H1 (cell line): ENCODE measurements at regions not wholly inside any gene's neighbourhood (a gene's known extent, or its start where the extent isn't known, plus 50 kb on each side); places are given as distances from the start of the nearest gene placed in this dataset.

ENCODE experiments used
- CTCF ChIA-PET: fragments of 300-600 bp; sonication (Branson Sonifier 250); formaldehyde crosslinking; loops from one replicate; lab custom pipeline; 2021; ENCODE audit not compliant: partially characterized antibody; lab: Charles Lee
- POLR2A ChIA-PET: fragments of 300-600 bp; sonication (Branson Sonifier 250); formaldehyde crosslinking; loops from one replicate; lab custom pipeline; 2021; ENCODE audit warnings: inconsistent platforms; ENCODE audit not compliant: partially characterized antibody; lab: Charles Lee
- DNase-seq, 2 experiments: peaks; one replicate each; pipeline versions ENCODE4 v3.0.0 to v3.0.0-alpha.2; 2010 to 2022; ENCODE audit warnings: low spot score in 2 of 2, low read depth in 1 of 2, mixed read lengths in 1 of 2
- FAIRE-seq: peaks from 2 replicates; lab custom pipeline; 2011; peaks lifted over from hg19 to GRCh38; lab: Jason Lieb, UNC
- H2AFZ ChIP-seq: 2 replicates; pipeline ENCODE4 v1.8.1; 2012; ENCODE audit warnings: low read length, inconsistent platforms
- H2AK5ac ChIP-seq: 2 replicates; pipeline ENCODE4 v1.6.1; 2013; ENCODE audit warnings: low read depth, low read length
- H2BK120ac ChIP-seq: replicated peaks from 2 replicates; pipeline ENCODE3; 2013; ENCODE audit warnings: low read depth, low read length, inconsistent platforms
- H2BK12ac ChIP-seq: 2 replicates; pipeline ENCODE4 v1.6.1; 2013; ENCODE audit warnings: low read depth, low read length
- H2BK15ac ChIP-seq: 2 replicates; pipeline ENCODE4 v1.6.1; 2013; ENCODE audit warnings: low read length
- H2BK20ac ChIP-seq: 2 replicates; pipeline ENCODE4 v1.6.1; 2013; ENCODE audit warnings: low read length
- H2BK5ac ChIP-seq: 2 replicates; pipeline ENCODE4 v1.6.1; 2013; ENCODE audit warnings: low read depth, low read length
- H3K14ac ChIP-seq: 2 replicates; pipeline ENCODE4 v1.6.1; 2013; ENCODE audit warnings: inconsistent platforms; ENCODE audit not compliant: insufficient read length
- H3K18ac ChIP-seq: 2 replicates; pipeline ENCODE4 v1.6.1; 2013; ENCODE audit warnings: low read length; ENCODE audit errors: extremely low read depth
- H3K23ac ChIP-seq: 2 replicates; pipeline ENCODE4 v1.6.1; 2013; ENCODE audit warnings: inconsistent platforms; ENCODE audit not compliant: insufficient read length
- H3K23me2 ChIP-seq: 2 replicates; pipeline ENCODE4 v1.6.1; 2013; ENCODE audit warnings: low read depth, low read length
- H3K27ac ChIP-seq: 2 replicates; pipeline ENCODE4 v1.6.1; 2011; ENCODE audit warnings: low read depth, low read length, inconsistent platforms
- H3K27me3 ChIP-seq, 4 experiments: replicated peaks in 1 of 4; 1 replicate in 1 of 4; 2 replicates in 3 of 4; pipeline versions ENCODE4 v1.6.1 to v1.8.1; 2011 to 2013; ENCODE audit warnings: low read length in 3 of 4, mild to moderate bottlenecking in 3 of 4, inconsistent platforms in 2 of 4, mixed read lengths in 2 of 4, moderate library complexity in 1 of 4; ENCODE audit not compliant: control insufficient read depth in 3 of 4, insufficient read depth in 3 of 4; ENCODE audit errors: extremely low read depth in 1 of 4
- H3K36me3 ChIP-seq, 4 experiments: 2 replicates each; pipeline versions ENCODE4 v1.6.1 to v1.8.1; 2011 to 2013; ENCODE audit warnings: mild to moderate bottlenecking in 4 of 4, low read length in 3 of 4, moderate library complexity in 2 of 4, control low read depth in 1 of 4, inconsistent platforms in 1 of 4; ENCODE audit not compliant: insufficient read depth in 4 of 4, control insufficient read depth in 2 of 4
- H3K4ac ChIP-seq: replicated peaks from 2 replicates; pipeline ENCODE3; 2013; ENCODE audit warnings: low read length, low read depth, mixed read lengths, inconsistent platforms; ENCODE audit not compliant: insufficient read length
- H3K4me1 ChIP-seq, 4 experiments: replicated peaks in 1 of 4; 1 replicate in 1 of 4; 2 replicates in 3 of 4; pipeline versions ENCODE4 v1.6.1 to v1.8.1; 2011 to 2013; ENCODE audit warnings: low read length in 3 of 4, inconsistent platforms in 2 of 4, mixed read lengths in 1 of 4; ENCODE audit not compliant: insufficient read depth in 4 of 4, control insufficient read depth in 3 of 4
- H3K4me2 ChIP-seq, 2 experiments: 2 replicates each; pipeline versions ENCODE4 v1.6.1 to v1.8.1; 2011 to 2013; ENCODE audit warnings: low read depth in 2 of 2, low read length in 2 of 2, control low read depth in 1 of 2, inconsistent platforms in 1 of 2, mild to moderate bottlenecking in 1 of 2; ENCODE audit not compliant: insufficient read depth in 1 of 2
- H3K4me3 ChIP-seq, 4 experiments: fragments of 200-600, 300-600 bp in 1 of 4; sonication (generic), shearing (Covaris generic), sonication (Bioruptor Twin) in 1 of 4; 2 replicates each; pipeline versions ENCODE4 v1.5.1 to v1.8.1; 2011 to 2016; ENCODE audit warnings: low read length in 4 of 4, low read depth in 3 of 4, control low read depth in 2 of 4, inconsistent platforms in 2 of 4, mild to moderate bottlenecking in 2 of 4, mixed read lengths in 1 of 4, moderate library complexity in 1 of 4; ENCODE audit not compliant: insufficient read depth in 2 of 4; ENCODE audit errors: extremely low read depth in 1 of 4
- H3K56ac ChIP-seq: replicated peaks from 2 replicates; pipeline ENCODE3; 2013; ENCODE audit warnings: low read depth, mild to moderate bottlenecking, mixed read lengths, low read length, inconsistent platforms; ENCODE audit not compliant: insufficient read length
- H3K79me1 ChIP-seq: 2 replicates; pipeline ENCODE4 v1.6.1; 2013; ENCODE audit warnings: low read depth, low read length, control low read depth
- H3K79me2 ChIP-seq, 2 experiments: 2 replicates each; pipeline versions ENCODE4 v1.6.1 to v1.8.1; 2012 to 2013; ENCODE audit warnings: low read length in 2 of 2, mild to moderate bottlenecking in 2 of 2, inconsistent platforms in 1 of 2; ENCODE audit not compliant: insufficient read depth in 2 of 2, control insufficient read depth in 1 of 2
- H3K9ac ChIP-seq, 4 experiments: replicated peaks in 1 of 4; 1 replicate in 1 of 4; 2 replicates in 3 of 4; pipeline versions ENCODE4 v1.6.1 to v1.8.1; 2011 to 2013; ENCODE audit warnings: low read depth in 3 of 4, low read length in 3 of 4, control low read depth in 2 of 4, mild to moderate bottlenecking in 2 of 4, moderate library complexity in 2 of 4, inconsistent platforms in 1 of 4; ENCODE audit errors: extremely low read depth in 1 of 4
- H3K9me3 ChIP-seq, 2 experiments: 2 replicates each; pipeline versions ENCODE4 v1.6.1 to v1.8.1; 2012 to 2013; ENCODE audit warnings: mild to moderate bottlenecking in 2 of 2, moderate library complexity in 2 of 2, control low read depth in 1 of 2, inconsistent platforms in 1 of 2, low read depth in 1 of 2, low read length in 1 of 2, mixed read lengths in 1 of 2; ENCODE audit not compliant: insufficient read depth in 2 of 2
- H4K20me1 ChIP-seq, 2 experiments: replicated peaks in 1 of 2; 2 replicates each; pipeline versions ENCODE3 to v1.8.1; 2011 to 2013; ENCODE audit warnings: inconsistent platforms in 2 of 2, low read length in 2 of 2, mild to moderate bottlenecking in 1 of 2; ENCODE audit not compliant: insufficient read depth in 2 of 2, control insufficient read depth in 1 of 2
- H4K5ac ChIP-seq: 2 replicates; pipeline ENCODE4 v1.6.1; 2013; ENCODE audit warnings: low read length, low read depth, mixed read lengths, inconsistent platforms; ENCODE audit not compliant: insufficient read length
- H4K8ac ChIP-seq: 2 replicates; pipeline ENCODE4 v1.8.0; 2013; ENCODE audit warnings: mild to moderate bottlenecking, moderate library complexity, low read length, inconsistent platforms; ENCODE audit not compliant: insufficient read depth; ENCODE audit errors: extremely low read depth
- H4K91ac ChIP-seq: replicated peaks from 2 replicates; pipeline ENCODE3; 2013; ENCODE audit warnings: low read length, mixed read lengths, inconsistent platforms; ENCODE audit not compliant: insufficient read length
- CEBPB ChIP-seq: IDR thresholded peaks from 2 replicates; pipeline ENCODE4 v1.6.1; 2012; ENCODE audit warnings: low read depth, low read length
- CHD1 ChIP-seq: IDR thresholded peaks from 2 replicates; pipeline ENCODE4 v1.6.1; 2012; ENCODE audit warnings: low read depth, low read length, improper control_type of control experiment
- CTCF ChIP-seq, 3 experiments: IDR thresholded peaks; 1 replicate in 2 of 3; 2 replicates in 1 of 3; pipeline versions ENCODE4 v1.5.1 to v1.6.1; 2011; ENCODE audit warnings: low read length in 3 of 3, mild to moderate bottlenecking in 3 of 3, inconsistent platforms in 2 of 3, low read depth in 1 of 3, moderate library complexity in 1 of 3; ENCODE audit not compliant: insufficient read depth in 1 of 3; ENCODE audit errors: control extremely low read depth in 1 of 3
- POLR2A ChIP-seq, 2 experiments: IDR thresholded peaks; 1 replicate in 1 of 2; 2 replicates in 1 of 2; pipeline ENCODE4 v1.6.1; 2011; ENCODE audit warnings: low read depth in 2 of 2, low read length in 2 of 2, mild to moderate bottlenecking in 2 of 2; ENCODE audit errors: control extremely low read depth in 1 of 2
- POLR2AphosphoS5 ChIP-seq: IDR thresholded peaks from 2 replicates; pipeline ENCODE4 v1.6.1; 2011; ENCODE audit warnings: low read depth, low read length
- TAF1 ChIP-seq: IDR thresholded peaks from 2 replicates; pipeline ENCODE4 v1.6.1; 2011; ENCODE audit warnings: mild to moderate bottlenecking, low read depth, low read length
- WGBS, 2 experiments: shearing (Covaris generic) in 1 of 2; methylation state at CpG; one replicate each; pipeline versions ENCODE4 v1.1.6 to v1.1.7; 2013 to 2015; ENCODE audit warnings: low lambda C conversion rate in 2 of 2, mixed read lengths in 2 of 2, inconsistent platforms in 1 of 2, low coverage in 1 of 2, missing lambda C conversion rate in 1 of 2; ENCODE audit not compliant: insufficient replicate concordance in 2 of 2, insufficient coverage in 1 of 2, insufficient read length in 1 of 2; ENCODE audit errors: extremely low coverage in 1 of 2, missing lambda C conversion rate in 1 of 2; 5-methylcytosine and 5-hydroxymethylcytosine counted together

GRCh38 chr6:27806981-27807440, 105.2 kb downstream of the OR2B2 start:
- Histone ChIP-seq H3K14ac (peak overlapping the region; percentile 70), H2BK5ac (peak overlapping the region; percentile 95), H3K79me1 (no peaks in the 10 kb centered on the region), H2BK20ac (no peak overlapping the region), H2AFZ (no peak overlapping the region), H3K9me3 (no peaks in the 10 kb centered on the region), H3K9ac (peak overlapping the region; percentile 58 to 96 (median 88)), H3K4me1 (peaks cover 0 to 5% (median 2%) of the 10 kb centered on the region in 4 experiments; a peak in 3 of 7 replicates), H3K4me2 (peak overlapping the region; percentile 87 to 99), H4K5ac (peak overlapping the region; percentile 78), H2BK15ac (peak overlapping the region; percentile 12; the same call in 1 of the 2 replicates), H2BK120ac (peak overlapping the region; percentile 12), H3K23ac (no peak overlapping the region), H2AK5ac (0 out of 2 replicates have a peak overlapping the region, but pooled peaks have one; percentile 54), H4K8ac (peak overlapping the region; percentile 68; the same call in 1 of the 2 replicates), H4K91ac (peak overlapping the region; percentile 22), H3K36me3 (no peaks in the 10 kb centered on the region), H3K79me2 (peaks cover 0 to 6% of the 10 kb centered on the region in 2 experiments; a peak in 1 of 4 replicates), H4K20me1 (no peaks in the 10 kb centered on the region), H3K18ac (peak overlapping the region; percentile 89), H3K4ac (peak overlapping the region; percentile 82), H3K23me2 (peaks cover 13% of the 10 kb centered on the region), H3K4me3 (peak overlapping the region; percentile 75 to 88 (median 81)), H3K56ac (peak overlapping the region; percentile 80), H3K27me3 (no peaks in the 10 kb centered on the region), H3K27ac (peak overlapping the region; percentile 91), H2BK12ac (no peak overlapping the region; the same call in 1 of the 2 replicates)
- DNase-seq (peak in 1 of 2 experiments; percentile 64), FAIRE-seq (no peak)
- ChIA-PET POLR2A (interaction anchor here (0.6 to 11.2 kb wide), 46 partner anchors 14 to 1785 kb away, joined by 3 to 959 read pairs (median 8); a partner anchor contains a TSS), CTCF (interaction anchor here (0.6 to 4.0 kb wide), 11 partner anchors 9 to 641 kb away, joined by 3 to 12 read pairs (median 4); a partner anchor contains a TSS)
- WGBS, 2 experiments = 1% methylated on average over 19 of the region's 19 CpGs; no CpG with 5 or more reads in 1 of the 2 experiments
- TF ChIP-seq CTCF (IDR thresholded peaks at IDR 0.05; ENCODE audit: control extremely low read depth in 1 of 3, insufficient read depth in 1 of 3, low read depth in 1 of 3, low read length in 3 of 3) = peak in 1 of 3 experiments; percentile 6; a peak in 1 of 4 replicates
- peak; percentile 97 for TF ChIP-seq CEBPB
- 0 out of 2 replicates have a peak, but pooled peaks have one; percentile 40 for TF ChIP-seq TAF1
- TF ChIP-seq POLR2A (IDR thresholded peaks at IDR 0.05; ENCODE audit: control extremely low read depth in 1 of 2, low read depth in 2 of 2, low read length in 2 of 2) = peak; percentile 14 to 56; a peak in 2 of 3 replicates
- TF ChIP-seq POLR2AphosphoS5 = peak; percentile 98
- peak; percentile 24; the same call in 1 of the 2 replicates for TF ChIP-seq CHD1
